IMR-90 (cell line): ENCODE measurements at regions not wholly inside any gene's neighbourhood (a gene's known extent, or its start where the extent isn't known, plus 50 kb on each side); places are given as distances from the start of the nearest gene placed in this dataset.

Experiments used
- ATAC-seq: fragments of 200-7000 bp; cut with Tn5 transposase; 2 replicates; pipeline ENCODE4 v1.9.1; 2020; ENCODE audit warnings: low read depth, mild to moderate bottlenecking, moderate library complexity
- BruUV-seq: library from RNA; stranded (reverse); fragments of 400-500 nt; replicated peaks from 2 replicates; lab custom pipeline; 2021; lab: Mats Ljungman, UMichigan
- CTCF ChIA-PET: fragments of 300-600 bp; formaldehyde crosslinking; extraction: SDS; loops from one replicate; lab custom pipeline; 2021; ENCODE audit warnings: antibody characterized with exemption; lab: Yijun Ruan, JAX
- POLR2A ChIA-PET: fragments of 300-600 bp; sonication (Branson Sonifier 250); formaldehyde crosslinking; loops from one replicate; lab custom pipeline; 2022; ENCODE audit warnings: antibody characterized with exemption; ENCODE audit not compliant: unreplicated experiment; lab: Charles Lee
- DNase-seq: peaks from one replicate; pipeline ENCODE4 v3.0.0; 2013
- H2AFZ ChIP-seq: replicated peaks from 2 replicates; pipeline ENCODE3; 2013; ENCODE audit warnings: low read length, mild to moderate bottlenecking; ENCODE audit not compliant: poor library complexity
- H2AK5ac ChIP-seq: 2 replicates; pipeline ENCODE4 v1.6.1; 2013; ENCODE audit warnings: low read depth, low read length, inconsistent platforms
- H2AK9ac ChIP-seq: replicated peaks from 2 replicates; pipeline ENCODE3; 2013; ENCODE audit warnings: mild to moderate bottlenecking, low read depth, low read length, moderate library complexity; ENCODE audit not compliant: poor library complexity
- H2BK120ac ChIP-seq: 2 replicates; pipeline ENCODE4 v1.6.1; 2013; ENCODE audit warnings: low read depth, low read length, inconsistent platforms
- H2BK15ac ChIP-seq: 3 replicates; pipeline ENCODE4 v1.6.1; 2013; ENCODE audit warnings: low read depth, low read length, inconsistent platforms
- H2BK20ac ChIP-seq: 2 replicates; pipeline ENCODE4 v1.6.1; 2013; ENCODE audit warnings: low read depth, mild to moderate bottlenecking, inconsistent platforms, low read length, moderate library complexity
- H2BK5ac ChIP-seq: 2 replicates; pipeline ENCODE4 v1.6.1; 2013; ENCODE audit warnings: mild to moderate bottlenecking, low read depth, low read length, inconsistent platforms; ENCODE audit not compliant: poor library complexity, severe bottlenecking
- H3K14ac ChIP-seq: replicated peaks from 2 replicates; pipeline ENCODE4 v1.6.1; 2013; ENCODE audit warnings: low read depth, low read length, inconsistent platforms
- H3K18ac ChIP-seq: 2 replicates; pipeline ENCODE4 v1.6.1; 2013; ENCODE audit warnings: low read depth, low read length, control low read depth
- H3K23ac ChIP-seq: 2 replicates; pipeline ENCODE4 v1.6.1; 2013; ENCODE audit warnings: low read depth, low read length, inconsistent platforms
- H3K27ac ChIP-seq: 2 replicates; pipeline ENCODE4 v1.5.1; 2013; ENCODE audit warnings: mild to moderate bottlenecking, control low read depth, low read length; ENCODE audit not compliant: insufficient read depth
- H3K27me3 ChIP-seq: 2 replicates; pipeline ENCODE4 v1.6.1; 2013; ENCODE audit warnings: low read length; ENCODE audit not compliant: control insufficient read depth, insufficient read depth
- H3K36me3 ChIP-seq: 2 replicates; pipeline ENCODE4 v1.6.1; 2013; ENCODE audit warnings: low read length, mixed read lengths; ENCODE audit not compliant: control insufficient read depth, insufficient read depth
- H3K4ac ChIP-seq: 2 replicates; pipeline ENCODE4 v1.6.1; 2013; ENCODE audit warnings: low read depth, low read length, inconsistent platforms
- H3K4me1 ChIP-seq: 2 replicates; pipeline ENCODE4 v1.6.1; 2013; ENCODE audit warnings: low read length, mixed read lengths; ENCODE audit not compliant: control insufficient read depth, insufficient read depth
- H3K4me2 ChIP-seq: 2 replicates; pipeline ENCODE4 v1.6.1; 2013; ENCODE audit warnings: low read depth, mild to moderate bottlenecking, control low read depth, low read length, moderate library complexity
- H3K4me3 ChIP-seq: 2 replicates; pipeline ENCODE4 v1.5.1; 2013; ENCODE audit warnings: low read depth, mild to moderate bottlenecking, control low read depth, low read length, moderate library complexity; ENCODE audit not compliant: insufficient read depth
- H3K56ac ChIP-seq: 2 replicates; pipeline ENCODE4 v1.6.1; 2013; ENCODE audit warnings: low read length, inconsistent platforms; ENCODE audit not compliant: insufficient read depth; ENCODE audit errors: extremely low read depth
- H3K79me1 ChIP-seq, 2 experiments: 2 replicates each; pipeline ENCODE4 v1.6.1; 2013; ENCODE audit warnings: low read length in 2 of 2, inconsistent platforms in 1 of 2, low read depth in 1 of 2
- H3K9ac ChIP-seq: 2 replicates; pipeline ENCODE4 v1.6.1; 2013; ENCODE audit warnings: low read depth, low read length, control low read depth
- H3K9me1 ChIP-seq: 2 replicates; pipeline ENCODE4 v1.6.1; 2013; ENCODE audit warnings: low read length, inconsistent platforms; ENCODE audit not compliant: insufficient read depth
- H3K9me3 ChIP-seq: 2 replicates; pipeline ENCODE4 v1.6.1; 2013; ENCODE audit warnings: low read length; ENCODE audit not compliant: control insufficient read depth, insufficient read depth
- H4K20me1 ChIP-seq: 2 replicates; pipeline ENCODE4 v1.6.1; 2013; ENCODE audit warnings: low read length, inconsistent platforms; ENCODE audit not compliant: insufficient read depth
- H4K5ac ChIP-seq: 2 replicates; pipeline ENCODE4 v1.6.1; 2013; ENCODE audit warnings: mild to moderate bottlenecking, low read depth, low read length, control low read depth
- H4K8ac ChIP-seq, 2 experiments: 2 replicates each; pipeline ENCODE4 v1.6.1; 2013; ENCODE audit warnings: low read depth in 2 of 2, low read length in 2 of 2, control low read depth in 1 of 2, inconsistent platforms in 1 of 2
- H4K91ac ChIP-seq: 2 replicates; pipeline ENCODE4 v1.6.1; 2013; ENCODE audit warnings: low read depth, low read length, inconsistent platforms; ENCODE audit not compliant: insufficient read depth
- BHLHE40 ChIP-seq: fragments of 150-350 bp; IDR thresholded peaks from 2 replicates; pipeline ENCODE4 v1.6.1; 2016; ENCODE audit warnings: mild to moderate bottlenecking, low read depth, low read length
- CEBPB ChIP-seq: IDR thresholded peaks from 2 replicates; pipeline ENCODE4 v1.6.1; 2012; ENCODE audit warnings: low read depth, low read length, improper control_type of control experiment
- CHD1 ChIP-seq: IDR thresholded peaks from 2 replicates; pipeline ENCODE4 v1.6.1; 2012; ENCODE audit warnings: low read depth, low read length, improper control_type of control experiment
- FOS ChIP-seq: fragments of 150-350 bp; IDR thresholded peaks from 2 replicates; pipeline ENCODE4 v1.6.1; 2016; ENCODE audit warnings: low read depth, low read length
- MAFK ChIP-seq: IDR thresholded peaks from 2 replicates; pipeline ENCODE4 v1.6.1; 2012; ENCODE audit warnings: low read depth, low read length, improper control_type of control experiment
- MAZ ChIP-seq: IDR thresholded peaks from 2 replicates; pipeline ENCODE4 v1.6.1; 2012; ENCODE audit warnings: low read depth, mild to moderate bottlenecking, low read length, improper control_type of control experiment, moderate library complexity, borderline replicate concordance
- MXI1 ChIP-seq: IDR thresholded peaks from 2 replicates; pipeline ENCODE4 v1.6.1; 2012; ENCODE audit warnings: low read depth, mild to moderate bottlenecking, low read length, moderate library complexity, borderline replicate concordance
- NFE2L2 ChIP-seq: fragments of 150-350 bp; IDR thresholded peaks from 2 replicates; pipeline ENCODE4 v1.6.1; 2016; ENCODE audit warnings: low read depth, mild to moderate bottlenecking, low read length
- POLR2A ChIP-seq: IDR thresholded peaks from 2 replicates; pipeline ENCODE4 v1.6.1; 2012; ENCODE audit warnings: mild to moderate bottlenecking, low read depth, low read length
- RAD21 ChIP-seq: IDR thresholded peaks from 2 replicates; pipeline ENCODE4 v1.6.1; 2012; ENCODE audit warnings: low read length, improper control_type of control experiment
- RCOR1 ChIP-seq: IDR thresholded peaks from 2 replicates; pipeline ENCODE4 v1.6.1; 2012; ENCODE audit warnings: mild to moderate bottlenecking, low read length, improper control_type of control experiment; ENCODE audit not compliant: insufficient replicate concordance
- RFX5 ChIP-seq: IDR thresholded peaks from 2 replicates; pipeline ENCODE4 v1.8.0; 2012; ENCODE audit warnings: low read depth, mild to moderate bottlenecking, low read length, moderate library complexity
- SMC3 ChIP-seq: fragments of 150-350 bp; IDR thresholded peaks from 2 replicates; pipeline ENCODE4 v1.6.1; 2016; ENCODE audit warnings: low read depth, mild to moderate bottlenecking, antibody characterized with exemption, low read length, moderate library complexity
- WGBS, 2 experiments: methylation state at CpG; one replicate each; pipeline versions ENCODE4 v1.1.5 to v1.1.7; 2013; ENCODE audit warnings: missing lambda C conversion rate in 2 of 2; ENCODE audit not compliant: insufficient read length in 1 of 2; ENCODE audit errors: extremely low coverage in 2 of 2; 5-methylcytosine and 5-hydroxymethylcytosine counted together
- dilution Hi-C: fragments of 300-500 bp; cut with HindIII; formaldehyde crosslinking; loops from one replicate; pipeline ENCODE4 v1.14.3; 2018; ENCODE audit warnings: low sequenced_read_pairs; ENCODE audit not compliant: unreplicated experiment
- in situ Hi-C: fragments of 300-500 bp; cut with MboI; formaldehyde crosslinking; loops from 3 replicates; pipeline ENCODE4 v1.14.3; 2019; ENCODE audit warnings: low sequenced_read_pairs, inconsistent platforms, mixed read lengths
- intact Hi-C: fragments of 100-400 bp; cut with micrococcal nuclease; formaldehyde crosslinking; loops from 2 replicates; pipeline ENCODE4 v1.10.0; 2022
- TF ChIP-seq, protein P1 (sequence below): fragments of 150-350 bp; IDR thresholded peaks from 2 replicates; pipeline ENCODE4 v1.6.1; 2016; ENCODE audit warnings: low read depth, mild to moderate bottlenecking, low read length, moderate library complexity, borderline replicate concordance
- TF ChIP-seq, protein P2 (sequence below): conservative IDR thresholded peaks from 2 replicates; pipeline ENCODE4 v1.5.1; 2012; ENCODE audit warnings: mild to moderate bottlenecking, low read depth, low read length, improper control_type of control experiment
- TF ChIP-seq, protein P3 (sequence below): fragments of 150-350 bp; IDR thresholded peaks from 2 replicates; pipeline ENCODE4 v1.6.1; 2017; ENCODE audit warnings: mild to moderate bottlenecking, antibody characterized with exemption, low read length, low read depth

DNA sequence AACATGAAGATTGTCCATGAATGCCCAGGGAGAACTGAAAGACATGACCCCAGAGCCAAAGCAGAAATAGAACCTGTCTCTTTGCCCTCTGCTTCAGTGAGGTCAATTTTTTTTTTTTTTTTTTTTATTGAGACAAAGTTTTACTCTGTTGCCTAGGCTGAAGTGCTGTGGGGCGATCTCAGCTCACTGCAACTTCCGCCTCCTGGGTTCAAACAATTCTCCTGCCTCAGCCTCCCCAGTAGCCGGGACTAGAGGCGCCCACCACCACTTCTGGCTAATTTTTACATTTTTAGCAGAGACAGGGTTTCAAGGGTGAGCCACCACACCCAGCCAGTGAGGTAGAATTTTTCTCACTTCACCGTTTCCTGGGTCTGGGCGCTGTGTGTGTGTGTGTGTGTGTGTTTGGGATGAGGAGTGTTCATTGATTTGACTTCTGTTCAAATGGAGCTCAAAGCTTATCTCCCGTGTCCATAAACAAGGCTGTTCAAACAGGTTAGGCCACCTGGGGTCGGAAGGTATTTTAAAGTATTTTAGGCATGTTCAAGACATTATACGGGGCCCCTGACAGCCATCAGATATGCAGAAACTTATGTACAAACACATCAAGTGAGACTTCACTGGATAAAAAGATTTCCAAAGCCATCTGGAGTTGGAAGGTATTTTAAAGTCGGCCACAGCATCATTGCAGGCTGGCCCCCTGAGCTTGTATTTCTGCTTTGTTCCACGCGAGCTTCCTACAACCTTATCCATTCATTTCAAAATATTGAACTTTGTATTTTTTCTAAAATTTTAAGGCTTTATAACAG lies 93.8 kb downstream of the MAP3K8 start:
- Histone ChIP-seq H3K4me2 (no peak overlapping the region), H2BK20ac (no peak overlapping the region), H2AFZ (no peak overlapping the region), H2BK5ac (no peak overlapping the region), H2AK5ac (no peak overlapping the region), H3K9me1 (no peaks in the 10 kb centered on the region), H4K91ac (no peak overlapping the region), H3K4me1 (no peaks in the 10 kb centered on the region), H4K5ac (no peak overlapping the region), H2BK120ac (no peak overlapping the region), H2AK9ac (no peak overlapping the region), H3K4ac (no peak overlapping the region), H3K9me3 (no peaks in the 10 kb centered on the region), H3K18ac (no peak overlapping the region), H4K20me1 (no peaks in the 10 kb centered on the region), H3K27ac (no peak overlapping the region), H3K79me1 (no peaks in the 10 kb centered on the region), H3K4me3 (no peak overlapping the region), H3K27me3 (peaks cover 6% of the 10 kb centered on the region; the same call in 1 of the 2 replicates), H3K9ac (no peak overlapping the region), H2BK15ac (no peak overlapping the region), H3K23ac (no peak overlapping the region), H3K56ac (no peak overlapping the region), H4K8ac (no peak overlapping the region), H3K36me3 (no peaks in the 10 kb centered on the region), H3K14ac (no peak overlapping the region)
- no TSS peak for BruUV-seq
- DNase-seq (no peak), ATAC-seq (no peak)
- dilution Hi-C loops, result no loop called here
- intact Hi-C loops, result no loop called here
- CTCF ChIA-PET, result interaction anchor here (1.7 kb wide), 1 partner anchor 114 kb away, joined by 5 read pairs; no protein-coding TSS in a partner anchor
- in situ Hi-C loops, result no loop called here
- TF ChIP-seq POLR2A (no peak), RAD21 (no peak), RCOR1 (no peak), NFE2L2 (no peak), CHD1 (no peak), BHLHE40 (no peak), MXI1 (no peak), MAFK (no peak), RFX5 (no peak), MAZ (no peak), SMC3 (no peak), FOS (no peak), CEBPB (no peak)
- TF ChIP-seq, protein P1, sequence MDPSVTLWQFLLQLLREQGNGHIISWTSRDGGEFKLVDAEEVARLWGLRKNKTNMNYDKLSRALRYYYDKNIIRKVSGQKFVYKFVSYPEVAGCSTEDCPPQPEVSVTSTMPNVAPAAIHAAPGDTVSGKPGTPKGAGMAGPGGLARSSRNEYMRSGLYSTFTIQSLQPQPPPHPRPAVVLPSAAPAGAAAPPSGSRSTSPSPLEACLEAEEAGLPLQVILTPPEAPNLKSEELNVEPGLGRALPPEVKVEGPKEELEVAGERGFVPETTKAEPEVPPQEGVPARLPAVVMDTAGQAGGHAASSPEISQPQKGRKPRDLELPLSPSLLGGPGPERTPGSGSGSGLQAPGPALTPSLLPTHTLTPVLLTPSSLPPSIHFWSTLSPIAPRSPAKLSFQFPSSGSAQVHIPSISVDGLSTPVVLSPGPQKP, result no peak
- TF ChIP-seq, protein P2, sequence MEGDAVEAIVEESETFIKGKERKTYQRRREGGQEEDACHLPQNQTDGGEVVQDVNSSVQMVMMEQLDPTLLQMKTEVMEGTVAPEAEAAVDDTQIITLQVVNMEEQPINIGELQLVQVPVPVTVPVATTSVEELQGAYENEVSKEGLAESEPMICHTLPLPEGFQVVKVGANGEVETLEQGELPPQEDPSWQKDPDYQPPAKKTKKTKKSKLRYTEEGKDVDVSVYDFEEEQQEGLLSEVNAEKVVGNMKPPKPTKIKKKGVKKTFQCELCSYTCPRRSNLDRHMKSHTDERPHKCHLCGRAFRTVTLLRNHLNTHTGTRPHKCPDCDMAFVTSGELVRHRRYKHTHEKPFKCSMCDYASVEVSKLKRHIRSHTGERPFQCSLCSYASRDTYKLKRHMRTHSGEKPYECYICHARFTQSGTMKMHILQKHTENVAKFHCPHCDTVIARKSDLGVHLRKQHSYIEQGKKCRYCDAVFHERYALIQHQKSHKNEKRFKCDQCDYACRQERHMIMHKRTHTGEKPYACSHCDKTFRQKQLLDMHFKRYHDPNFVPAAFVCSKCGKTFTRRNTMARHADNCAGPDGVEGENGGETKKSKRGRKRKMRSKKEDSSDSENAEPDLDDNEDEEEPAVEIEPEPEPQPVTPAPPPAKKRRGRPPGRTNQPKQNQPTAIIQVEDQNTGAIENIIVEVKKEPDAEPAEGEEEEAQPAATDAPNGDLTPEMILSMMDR, result no peak
- TF ChIP-seq, protein P3, sequence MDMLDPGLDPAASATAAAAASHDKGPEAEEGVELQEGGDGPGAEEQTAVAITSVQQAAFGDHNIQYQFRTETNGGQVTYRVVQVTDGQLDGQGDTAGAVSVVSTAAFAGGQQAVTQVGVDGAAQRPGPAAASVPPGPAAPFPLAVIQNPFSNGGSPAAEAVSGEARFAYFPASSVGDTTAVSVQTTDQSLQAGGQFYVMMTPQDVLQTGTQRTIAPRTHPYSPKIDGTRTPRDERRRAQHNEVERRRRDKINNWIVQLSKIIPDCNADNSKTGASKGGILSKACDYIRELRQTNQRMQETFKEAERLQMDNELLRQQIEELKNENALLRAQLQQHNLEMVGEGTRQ, result no peak
- POLR2A ChIA-PET, result no interaction called here
- no CpG with 5 or more reads among the region's 12 CpGs for WGBS, 2 experiments
